IMR-90 (cell line): ENCODE measurements at regions not wholly inside any gene's neighbourhood (a gene's known extent, or its start where the extent isn't known, plus 50 kb on each side); places are given as distances from the start of the nearest gene placed in this dataset.

Experiments
- ATAC-seq: fragments of 200-7000 bp; cut with Tn5 transposase; 2 replicates; pipeline ENCODE4 v1.9.1; 2020; ENCODE audit warnings: low read depth, mild to moderate bottlenecking, moderate library complexity
- BruUV-seq: library from RNA; stranded (reverse); fragments of 400-500 nt; replicated peaks from 2 replicates; lab custom pipeline; 2021; lab: Mats Ljungman, UMichigan
- CTCF ChIA-PET: fragments of 300-600 bp; formaldehyde crosslinking; extraction: SDS; loops from one replicate; lab custom pipeline; 2021; ENCODE audit warnings: antibody characterized with exemption; lab: Yijun Ruan, JAX
- POLR2A ChIA-PET: fragments of 300-600 bp; sonication (Branson Sonifier 250); formaldehyde crosslinking; loops from one replicate; lab custom pipeline; 2022; ENCODE audit warnings: antibody characterized with exemption; ENCODE audit not compliant: unreplicated experiment; lab: Charles Lee
- DNase-seq: peaks from one replicate; pipeline ENCODE4 v3.0.0; 2013
- H2AFZ ChIP-seq: replicated peaks from 2 replicates; pipeline ENCODE3; 2013; ENCODE audit warnings: low read length, mild to moderate bottlenecking; ENCODE audit not compliant: poor library complexity
- H2AK5ac ChIP-seq: 2 replicates; pipeline ENCODE4 v1.6.1; 2013; ENCODE audit warnings: low read depth, low read length, inconsistent platforms
- H2AK9ac ChIP-seq: replicated peaks from 2 replicates; pipeline ENCODE3; 2013; ENCODE audit warnings: mild to moderate bottlenecking, low read depth, low read length, moderate library complexity; ENCODE audit not compliant: poor library complexity
- H2BK120ac ChIP-seq: 2 replicates; pipeline ENCODE4 v1.6.1; 2013; ENCODE audit warnings: low read depth, low read length, inconsistent platforms
- H2BK15ac ChIP-seq: 3 replicates; pipeline ENCODE4 v1.6.1; 2013; ENCODE audit warnings: low read depth, low read length, inconsistent platforms
- H2BK20ac ChIP-seq: 2 replicates; pipeline ENCODE4 v1.6.1; 2013; ENCODE audit warnings: low read depth, mild to moderate bottlenecking, inconsistent platforms, low read length, moderate library complexity
- H2BK5ac ChIP-seq: 2 replicates; pipeline ENCODE4 v1.6.1; 2013; ENCODE audit warnings: mild to moderate bottlenecking, low read depth, low read length, inconsistent platforms; ENCODE audit not compliant: poor library complexity, severe bottlenecking
- H3K14ac ChIP-seq: replicated peaks from 2 replicates; pipeline ENCODE4 v1.6.1; 2013; ENCODE audit warnings: low read depth, low read length, inconsistent platforms
- H3K18ac ChIP-seq: 2 replicates; pipeline ENCODE4 v1.6.1; 2013; ENCODE audit warnings: low read depth, low read length, control low read depth
- H3K23ac ChIP-seq: 2 replicates; pipeline ENCODE4 v1.6.1; 2013; ENCODE audit warnings: low read depth, low read length, inconsistent platforms
- H3K27ac ChIP-seq: 2 replicates; pipeline ENCODE4 v1.5.1; 2013; ENCODE audit warnings: mild to moderate bottlenecking, control low read depth, low read length; ENCODE audit not compliant: insufficient read depth
- H3K27me3 ChIP-seq: 2 replicates; pipeline ENCODE4 v1.6.1; 2013; ENCODE audit warnings: low read length; ENCODE audit not compliant: control insufficient read depth, insufficient read depth
- H3K36me3 ChIP-seq: 2 replicates; pipeline ENCODE4 v1.6.1; 2013; ENCODE audit warnings: low read length, mixed read lengths; ENCODE audit not compliant: control insufficient read depth, insufficient read depth
- H3K4ac ChIP-seq: 2 replicates; pipeline ENCODE4 v1.6.1; 2013; ENCODE audit warnings: low read depth, low read length, inconsistent platforms
- H3K4me1 ChIP-seq: 2 replicates; pipeline ENCODE4 v1.6.1; 2013; ENCODE audit warnings: low read length, mixed read lengths; ENCODE audit not compliant: control insufficient read depth, insufficient read depth
- H3K4me2 ChIP-seq: 2 replicates; pipeline ENCODE4 v1.6.1; 2013; ENCODE audit warnings: low read depth, mild to moderate bottlenecking, control low read depth, low read length, moderate library complexity
- H3K4me3 ChIP-seq: 2 replicates; pipeline ENCODE4 v1.5.1; 2013; ENCODE audit warnings: low read depth, mild to moderate bottlenecking, control low read depth, low read length, moderate library complexity; ENCODE audit not compliant: insufficient read depth
- H3K56ac ChIP-seq: 2 replicates; pipeline ENCODE4 v1.6.1; 2013; ENCODE audit warnings: low read length, inconsistent platforms; ENCODE audit not compliant: insufficient read depth; ENCODE audit errors: extremely low read depth
- H3K79me1 ChIP-seq, 2 experiments: 2 replicates each; pipeline ENCODE4 v1.6.1; 2013; ENCODE audit warnings: low read length in 2 of 2, inconsistent platforms in 1 of 2, low read depth in 1 of 2
- H3K9ac ChIP-seq: 2 replicates; pipeline ENCODE4 v1.6.1; 2013; ENCODE audit warnings: low read depth, low read length, control low read depth
- H3K9me1 ChIP-seq: 2 replicates; pipeline ENCODE4 v1.6.1; 2013; ENCODE audit warnings: low read length, inconsistent platforms; ENCODE audit not compliant: insufficient read depth
- H3K9me3 ChIP-seq: 2 replicates; pipeline ENCODE4 v1.6.1; 2013; ENCODE audit warnings: low read length; ENCODE audit not compliant: control insufficient read depth, insufficient read depth
- H4K20me1 ChIP-seq: 2 replicates; pipeline ENCODE4 v1.6.1; 2013; ENCODE audit warnings: low read length, inconsistent platforms; ENCODE audit not compliant: insufficient read depth
- H4K5ac ChIP-seq: 2 replicates; pipeline ENCODE4 v1.6.1; 2013; ENCODE audit warnings: mild to moderate bottlenecking, low read depth, low read length, control low read depth
- H4K8ac ChIP-seq, 2 experiments: 2 replicates each; pipeline ENCODE4 v1.6.1; 2013; ENCODE audit warnings: low read depth in 2 of 2, low read length in 2 of 2, control low read depth in 1 of 2, inconsistent platforms in 1 of 2
- H4K91ac ChIP-seq: 2 replicates; pipeline ENCODE4 v1.6.1; 2013; ENCODE audit warnings: low read depth, low read length, inconsistent platforms; ENCODE audit not compliant: insufficient read depth
- CEBPB ChIP-seq: IDR thresholded peaks from 2 replicates; pipeline ENCODE4 v1.6.1; 2012; ENCODE audit warnings: low read depth, low read length, improper control_type of control experiment
- CHD1 ChIP-seq: IDR thresholded peaks from 2 replicates; pipeline ENCODE4 v1.6.1; 2012; ENCODE audit warnings: low read depth, low read length, improper control_type of control experiment
- FOS ChIP-seq: fragments of 150-350 bp; IDR thresholded peaks from 2 replicates; pipeline ENCODE4 v1.6.1; 2016; ENCODE audit warnings: low read depth, low read length
- MAFK ChIP-seq: IDR thresholded peaks from 2 replicates; pipeline ENCODE4 v1.6.1; 2012; ENCODE audit warnings: low read depth, low read length, improper control_type of control experiment
- MAZ ChIP-seq: IDR thresholded peaks from 2 replicates; pipeline ENCODE4 v1.6.1; 2012; ENCODE audit warnings: low read depth, mild to moderate bottlenecking, low read length, improper control_type of control experiment, moderate library complexity, borderline replicate concordance
- MXI1 ChIP-seq: IDR thresholded peaks from 2 replicates; pipeline ENCODE4 v1.6.1; 2012; ENCODE audit warnings: low read depth, mild to moderate bottlenecking, low read length, moderate library complexity, borderline replicate concordance
- NFE2L2 ChIP-seq: fragments of 150-350 bp; IDR thresholded peaks from 2 replicates; pipeline ENCODE4 v1.6.1; 2016; ENCODE audit warnings: low read depth, mild to moderate bottlenecking, low read length
- RAD21 ChIP-seq: IDR thresholded peaks from 2 replicates; pipeline ENCODE4 v1.6.1; 2012; ENCODE audit warnings: low read length, improper control_type of control experiment
- RFX5 ChIP-seq: IDR thresholded peaks from 2 replicates; pipeline ENCODE4 v1.8.0; 2012; ENCODE audit warnings: low read depth, mild to moderate bottlenecking, low read length, moderate library complexity
- SMC3 ChIP-seq: fragments of 150-350 bp; IDR thresholded peaks from 2 replicates; pipeline ENCODE4 v1.6.1; 2016; ENCODE audit warnings: low read depth, mild to moderate bottlenecking, antibody characterized with exemption, low read length, moderate library complexity
- USF2 ChIP-seq: fragments of 150-350 bp; IDR thresholded peaks from 2 replicates; pipeline ENCODE4 v1.6.1; 2017; ENCODE audit warnings: mild to moderate bottlenecking, antibody characterized with exemption, low read length, low read depth
- WGBS, 2 experiments: methylation state at CpG; one replicate each; pipeline versions ENCODE4 v1.1.5 to v1.1.7; 2013; ENCODE audit warnings: missing lambda C conversion rate in 2 of 2; ENCODE audit not compliant: insufficient read length in 1 of 2; ENCODE audit errors: extremely low coverage in 2 of 2; 5-methylcytosine and 5-hydroxymethylcytosine counted together
- dilution Hi-C: fragments of 300-500 bp; cut with HindIII; formaldehyde crosslinking; loops from one replicate; pipeline ENCODE4 v1.14.3; 2018; ENCODE audit warnings: low sequenced_read_pairs; ENCODE audit not compliant: unreplicated experiment
- in situ Hi-C: fragments of 300-500 bp; cut with MboI; formaldehyde crosslinking; loops from 3 replicates; pipeline ENCODE4 v1.14.3; 2019; ENCODE audit warnings: low sequenced_read_pairs, inconsistent platforms, mixed read lengths
- intact Hi-C: fragments of 100-400 bp; cut with micrococcal nuclease; formaldehyde crosslinking; loops from 2 replicates; pipeline ENCODE4 v1.10.0; 2022

GRCh38 chr5:43840424-43841125 is 237.6 kb downstream of the NNT start:
- Histone ChIP-seq H3K23ac (no peak overlapping the region), H3K36me3 (no peaks in the 10 kb centered on the region), H3K4me3 (no peak overlapping the region), H3K79me1 (no peaks in the 10 kb centered on the region), H3K4me2 (no peak overlapping the region), H3K14ac (0 out of 2 replicates have a peak overlapping the region, but pooled peaks have one; percentile 0), H3K27ac (peak overlapping the region; percentile 44; the same call in 1 of the 2 replicates), H2AK5ac (no peak overlapping the region), H3K27me3 (no peaks in the 10 kb centered on the region), H4K91ac (peak overlapping the region; percentile 68; the same call in 1 of the 2 replicates), H4K5ac (peak overlapping the region; percentile 87), H2AFZ (no peak overlapping the region), H2AK9ac (peak overlapping the region; percentile 63), H3K9me1 (no peaks in the 10 kb centered on the region; the same call in 1 of the 2 replicates), H2BK20ac (peak overlapping the region; percentile 57), H3K4ac (no peak overlapping the region; the same call in 1 of the 2 replicates), H3K56ac (no peak overlapping the region; the same call in 1 of the 2 replicates), H3K18ac (peak overlapping the region; percentile 98), H2BK5ac (no peak overlapping the region), H2BK120ac (peak overlapping the region; percentile 33), H4K20me1 (no peaks in the 10 kb centered on the region), H3K4me1 (peaks cover 5% of the 10 kb centered on the region; the same call in 1 of the 2 replicates), H3K9me3 (no peaks in the 10 kb centered on the region), H2BK15ac (peak overlapping the region; percentile 11; the same call in 1 of the 3 replicates), H3K9ac (no peak overlapping the region), H4K8ac (0 out of 4 replicates have a peak overlapping the region, but pooled peaks of 1 of the 2 experiments have one; percentile 32)
- CTCF ChIA-PET, result interaction anchor here (1.3 kb wide), 1 partner anchor 16 kb away, joined by 3 read pairs; no protein-coding TSS in a partner anchor
- DNase-seq (no peak), ATAC-seq (no peak)
- intact Hi-C loops (no loop called here), in situ Hi-C loops (no loop called here), dilution Hi-C loops (no loop called here)
- 100% methylated on average over 2 of the region's 4 CpGs; no CpG with 5 or more reads in 1 of the 2 experiments for WGBS, 2 experiments
- POLR2A ChIA-PET, result no interaction called here
- BruUV-seq, result no TSS peak
- TF ChIP-seq SMC3, result no peak
- TF ChIP-seq MXI1, result no peak
- no peak for TF ChIP-seq RAD21
- TF ChIP-seq CHD1, result no peak
- TF ChIP-seq CEBPB, result no peak
- no peak for TF ChIP-seq USF2
- no peak for TF ChIP-seq FOS
- no peak for TF ChIP-seq RFX5
- TF ChIP-seq NFE2L2, result no peak
- TF ChIP-seq MAFK, result no peak
- no peak for TF ChIP-seq MAZ
